GM12878 (cell line): ENCODE measurements at regions not wholly inside any gene's neighbourhood (a gene's known extent, or its start where the extent isn't known, plus 50 kb on each side); places are given as distances from the start of the nearest gene placed in this dataset.

ENCODE experiments used
- ATAC-seq: fragments of 200-7000 bp; cut with Tn5 transposase; 3 replicates; pipeline ENCODE4 v1.9.1; 2020; ENCODE audit warnings: mild to moderate bottlenecking, moderate library complexity
- BruUV-seq: library from RNA; stranded (reverse); fragments of 400-500 nt; replicated peaks from 2 replicates; lab custom pipeline; 2021; lab: Mats Ljungman, UMichigan
- CTCF ChIA-PET: fragments of 300-600 bp; sonication (Branson Sonifier 250); formaldehyde crosslinking; extraction: SDS; loops from one replicate; lab custom pipeline; 2021; ENCODE audit warnings: inconsistent platforms; lab: Yijun Ruan, JAX
- POLR2A ChIA-PET: fragments of 350-600 bp; formaldehyde crosslinking; extraction: SDS; loops from one replicate; lab custom pipeline; 2021; ENCODE audit warnings: inconsistent platforms; lab: Charles Lee
- RAD21 ChIA-PET: fragments of 300-600 bp; sonication (Branson Sonifier 250); formaldehyde crosslinking; loops from one replicate; lab custom pipeline; 2023; ENCODE audit warnings: antibody characterized with exemption; ENCODE audit not compliant: unreplicated experiment; lab: Charles Lee
- SMC1A ChIA-PET: fragments of 300-600 bp; sonication (Branson Sonifier 250); formaldehyde crosslinking; loops from one replicate; lab custom pipeline; 2023; ENCODE audit not compliant: unreplicated experiment, uncharacterized antibody; lab: Charles Lee
- DNase-seq: peaks from one replicate; pipeline ENCODE4 v3.0.0-alpha.2; 2011; ENCODE audit warnings: low read depth, low spot score
- FAIRE-seq: peaks from 3 replicates; lab custom pipeline; 2011; peaks lifted over from hg19 to GRCh38; lab: Jason Lieb, UNC
- H2AFZ ChIP-seq: 2 replicates; pipeline ENCODE4 v1.6.0; 2011; ENCODE audit warnings: low read depth, low read length, control low read depth; ENCODE audit not compliant: control insufficient read depth
- H3K27ac ChIP-seq: 2 replicates; pipeline ENCODE4 v1.5.1; 2011; ENCODE audit warnings: control low read depth; ENCODE audit not compliant: control insufficient read depth, insufficient read depth
- H3K27me3 ChIP-seq, 2 experiments: replicated peaks in 1 of 2; 2 replicates each; pipeline versions ENCODE4 v1.6.0 to v1.6.1; 2011; ENCODE audit warnings: low read length in 1 of 2; ENCODE audit not compliant: control insufficient read depth in 2 of 2, insufficient read depth in 2 of 2
- H3K36me3 ChIP-seq, 2 experiments: 2 replicates each; pipeline ENCODE4 v1.5.1; 2011; ENCODE audit warnings: low read length in 1 of 2; ENCODE audit not compliant: control insufficient read depth in 2 of 2, insufficient read depth in 2 of 2
- H3K4me1 ChIP-seq: 2 replicates; pipeline ENCODE4 v1.6.1; 2011; ENCODE audit warnings: mild to moderate bottlenecking, low read length, moderate library complexity, mixed read lengths; ENCODE audit not compliant: control insufficient read depth, insufficient read depth
- H3K4me2 ChIP-seq: 2 replicates; pipeline ENCODE4 v1.6.0; 2011; ENCODE audit warnings: control low read depth; ENCODE audit not compliant: control insufficient read depth, insufficient read depth
- H3K4me3 ChIP-seq: fragments of 200-600 bp; sonication (generic); 2 replicates; pipeline ENCODE4 v1.5.1; 2016
- H3K79me2 ChIP-seq: 2 replicates; pipeline ENCODE4 v1.6.0; 2011; ENCODE audit warnings: low read length; ENCODE audit not compliant: control insufficient read depth, insufficient read depth
- H3K9ac ChIP-seq: 2 replicates; pipeline ENCODE4 v1.8.0; 2011; ENCODE audit warnings: low read length, control low read depth, mixed read lengths; ENCODE audit not compliant: control insufficient read depth, insufficient read depth
- H3K9me3 ChIP-seq: replicated peaks from 3 replicates; pipeline ENCODE4 v1.5.1; 2011; ENCODE audit warnings: mild to moderate bottlenecking, low read length; ENCODE audit not compliant: control insufficient read depth, insufficient read depth
- H4K20me1 ChIP-seq: 2 replicates; pipeline ENCODE4 v1.6.0; 2011; ENCODE audit not compliant: control insufficient read depth, insufficient read depth
- WGBS: methylation state at CpG from one replicate; pipeline ENCODE4 v1.1.6; 2016; ENCODE audit warnings: low lambda C conversion rate; ENCODE audit not compliant: insufficient replicate concordance, insufficient coverage; ENCODE audit errors: missing lambda C conversion rate; 5-methylcytosine and 5-hydroxymethylcytosine counted together
- in situ Hi-C: fragments of 300-500 bp; cut with MboI; formaldehyde crosslinking; loops from 9 replicates; pipeline ENCODE4 v1.14.3; 2018; ENCODE audit warnings: mixed read lengths
- intact Hi-C: fragments of 100-400 bp; cut with micrococcal nuclease; formaldehyde crosslinking; loops from one replicate; pipeline ENCODE4 v1.14.2; 2022; ENCODE audit not compliant: unreplicated experiment
- TF ChIP-seq, protein P1 (sequence below): fragments of 450-650 bp; IDR thresholded peaks from 2 replicates; pipeline ENCODE4 v1.6.1; 2018; ENCODE audit warnings: mild to moderate bottlenecking, low read depth, moderate library complexity; ENCODE audit not compliant: partially characterized antibody
- TF ChIP-seq, protein P2 (sequence below): fragments of 450-650 bp; IDR thresholded peaks from 2 replicates; pipeline ENCODE4 v1.6.1; 2017; ENCODE audit warnings: mild to moderate bottlenecking, moderate library complexity

DNA sequence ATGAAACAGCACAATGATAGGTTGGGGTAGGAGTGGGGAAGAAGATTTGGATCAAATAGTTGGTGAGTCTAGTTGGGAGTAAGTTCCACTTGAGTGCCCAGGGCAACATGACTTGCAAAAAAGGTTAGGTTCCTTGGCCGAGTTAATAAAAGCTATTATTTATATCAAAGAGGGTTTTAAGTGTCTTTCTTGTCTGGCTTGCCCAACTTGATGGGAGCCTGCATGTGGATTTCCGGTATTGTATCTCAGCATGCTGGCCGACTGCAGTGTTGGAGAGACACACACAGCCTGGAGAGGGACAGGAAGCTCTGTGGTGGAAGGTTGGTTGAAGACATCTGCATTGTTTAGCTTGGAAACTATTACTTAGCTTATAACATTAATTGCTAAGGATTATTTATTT is 449.5 kb upstream of the TBL1XR1 start:
- 53% methylated on average over 3 of the region's 3 CpGs for WGBS
- Histone ChIP-seq H3K27ac (no peak overlapping the region), H3K27me3 (no peaks in the 10 kb centered on the region; a peak in 2 of 4 replicates), H3K9me3 (no peaks in the 10 kb centered on the region), H2AFZ (no peak overlapping the region), H3K4me3 (no peak overlapping the region), H3K36me3 (no peaks in the 10 kb centered on the region), H3K4me2 (no peak overlapping the region), H3K79me2 (no peaks in the 10 kb centered on the region), H3K9ac (no peak overlapping the region), H4K20me1 (no peaks in the 10 kb centered on the region), H3K4me1 (no peaks in the 10 kb centered on the region; the same call in 1 of the 2 replicates)
- TF ChIP-seq, protein P1, sequence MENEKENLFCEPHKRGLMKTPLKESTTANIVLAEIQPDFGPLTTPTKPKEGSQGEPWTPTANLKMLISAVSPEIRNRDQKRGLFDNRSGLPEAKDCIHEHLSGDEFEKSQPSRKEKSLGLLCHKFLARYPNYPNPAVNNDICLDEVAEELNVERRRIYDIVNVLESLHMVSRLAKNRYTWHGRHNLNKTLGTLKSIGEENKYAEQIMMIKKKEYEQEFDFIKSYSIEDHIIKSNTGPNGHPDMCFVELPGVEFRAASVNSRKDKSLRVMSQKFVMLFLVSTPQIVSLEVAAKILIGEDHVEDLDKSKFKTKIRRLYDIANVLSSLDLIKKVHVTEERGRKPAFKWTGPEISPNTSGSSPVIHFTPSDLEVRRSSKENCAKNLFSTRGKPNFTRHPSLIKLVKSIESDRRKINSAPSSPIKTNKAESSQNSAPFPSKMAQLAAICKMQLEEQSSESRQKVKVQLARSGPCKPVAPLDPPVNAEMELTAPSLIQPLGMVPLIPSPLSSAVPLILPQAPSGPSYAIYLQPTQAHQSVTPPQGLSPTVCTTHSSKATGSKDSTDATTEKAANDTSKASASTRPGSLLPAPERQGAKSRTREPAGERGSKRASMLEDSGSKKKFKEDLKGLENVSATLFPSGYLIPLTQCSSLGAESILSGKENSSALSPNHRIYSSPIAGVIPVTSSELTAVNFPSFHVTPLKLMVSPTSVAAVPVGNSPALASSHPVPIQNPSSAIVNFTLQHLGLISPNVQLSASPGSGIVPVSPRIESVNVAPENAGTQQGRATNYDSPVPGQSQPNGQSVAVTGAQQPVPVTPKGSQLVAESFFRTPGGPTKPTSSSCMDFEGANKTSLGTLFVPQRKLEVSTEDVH: no peak
- TF ChIP-seq, protein P2, sequence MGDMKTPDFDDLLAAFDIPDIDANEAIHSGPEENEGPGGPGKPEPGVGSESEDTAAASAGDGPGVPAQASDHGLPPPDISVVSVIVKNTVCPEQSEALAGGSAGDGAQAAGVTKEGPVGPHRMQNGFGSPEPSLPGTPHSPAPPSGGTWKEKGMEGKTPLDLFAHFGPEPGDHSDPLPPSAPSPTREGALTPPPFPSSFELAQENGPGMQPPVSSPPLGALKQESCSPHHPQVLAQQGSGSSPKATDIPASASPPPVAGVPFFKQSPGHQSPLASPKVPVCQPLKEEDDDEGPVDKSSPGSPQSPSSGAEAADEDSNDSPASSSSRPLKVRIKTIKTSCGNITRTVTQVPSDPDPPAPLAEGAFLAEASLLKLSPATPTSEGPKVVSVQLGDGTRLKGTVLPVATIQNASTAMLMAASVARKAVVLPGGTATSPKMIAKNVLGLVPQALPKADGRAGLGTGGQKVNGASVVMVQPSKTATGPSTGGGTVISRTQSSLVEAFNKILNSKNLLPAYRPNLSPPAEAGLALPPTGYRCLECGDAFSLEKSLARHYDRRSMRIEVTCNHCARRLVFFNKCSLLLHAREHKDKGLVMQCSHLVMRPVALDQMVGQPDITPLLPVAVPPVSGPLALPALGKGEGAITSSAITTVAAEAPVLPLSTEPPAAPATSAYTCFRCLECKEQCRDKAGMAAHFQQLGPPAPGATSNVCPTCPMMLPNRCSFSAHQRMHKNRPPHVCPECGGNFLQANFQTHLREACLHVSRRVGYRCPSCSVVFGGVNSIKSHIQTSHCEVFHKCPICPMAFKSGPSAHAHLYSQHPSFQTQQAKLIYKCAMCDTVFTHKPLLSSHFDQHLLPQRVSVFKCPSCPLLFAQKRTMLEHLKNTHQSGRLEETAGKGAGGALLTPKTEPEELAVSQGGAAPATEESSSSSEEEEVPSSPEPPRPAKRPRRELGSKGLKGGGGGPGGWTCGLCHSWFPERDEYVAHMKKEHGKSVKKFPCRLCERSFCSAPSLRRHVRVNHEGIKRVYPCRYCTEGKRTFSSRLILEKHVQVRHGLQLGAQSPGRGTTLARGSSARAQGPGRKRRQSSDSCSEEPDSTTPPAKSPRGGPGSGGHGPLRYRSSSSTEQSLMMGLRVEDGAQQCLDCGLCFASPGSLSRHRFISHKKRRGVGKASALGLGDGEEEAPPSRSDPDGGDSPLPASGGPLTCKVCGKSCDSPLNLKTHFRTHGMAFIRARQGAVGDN: no peak
- ATAC-seq (no peak), DNase-seq (no peak), FAIRE-seq (no peak)
- intact Hi-C loops (no loop called here), in situ Hi-C loops (no loop called here)
- POLR2A ChIA-PET: no interaction called here
- no TSS peak for BruUV-seq
- CTCF ChIA-PET: no interaction called here
- SMC1A ChIA-PET: interaction anchor here (1.5 kb wide), 1 partner anchor 589 kb away, joined by 3 read pairs; no protein-coding TSS in a partner anchor
- RAD21 ChIA-PET: no interaction called here
